ENCODE measurements at regions not wholly inside any gene's neighbourhood (a gene's known extent, or its start where the extent isn't known, plus 50 kb on each side); places are given as distances from the start of the nearest gene placed in this dataset.
A peak's percentile ranks its signal among the peaks of the same experiment; 100 is the strongest.

DNA sequence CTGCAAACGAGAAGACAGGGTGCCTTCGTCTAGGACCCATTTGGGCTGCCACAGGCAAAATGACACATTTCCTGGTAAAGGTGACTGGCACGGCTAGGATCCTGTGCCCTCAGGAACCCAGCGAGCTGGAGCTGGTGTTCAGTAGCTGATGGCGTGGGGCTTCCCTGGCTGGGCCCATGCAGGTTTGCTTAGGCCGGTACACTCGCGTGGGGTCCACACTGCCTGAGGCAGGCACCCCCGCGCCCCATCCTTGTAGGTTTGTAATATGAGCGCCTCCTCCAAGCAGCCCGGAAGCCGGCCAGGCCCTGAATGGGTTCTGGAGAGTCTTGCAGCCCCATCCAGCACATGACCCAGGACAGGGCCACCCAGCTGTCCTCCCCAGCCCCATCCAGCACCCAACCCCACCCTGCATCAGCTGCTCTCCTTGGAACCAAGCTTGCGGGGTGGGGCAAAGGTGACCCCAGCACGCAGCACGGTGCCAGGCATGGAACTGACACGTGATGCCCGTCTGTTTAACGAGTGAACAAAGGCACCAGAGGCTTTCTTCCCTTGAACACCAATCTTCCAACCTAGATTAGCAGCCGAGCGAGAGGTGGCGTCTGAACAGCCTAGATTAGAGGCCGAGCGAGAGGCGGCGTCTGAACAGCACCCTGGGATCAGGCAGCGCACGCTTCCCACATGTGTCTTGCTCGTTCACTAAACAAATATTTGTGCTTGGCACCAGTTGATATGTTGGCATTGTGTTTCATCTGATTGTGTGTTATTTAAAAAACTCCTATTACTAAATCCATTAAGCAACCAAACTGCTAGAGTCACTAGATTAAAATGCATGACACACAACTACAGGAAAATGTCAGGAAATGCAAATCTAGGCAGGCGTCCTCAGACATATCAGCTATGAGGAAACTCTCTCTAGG lies 112.1 kb downstream of the DLL1 start:
- DNase-seq (ENCODE audit: low spot score) = no peak

DNA sequence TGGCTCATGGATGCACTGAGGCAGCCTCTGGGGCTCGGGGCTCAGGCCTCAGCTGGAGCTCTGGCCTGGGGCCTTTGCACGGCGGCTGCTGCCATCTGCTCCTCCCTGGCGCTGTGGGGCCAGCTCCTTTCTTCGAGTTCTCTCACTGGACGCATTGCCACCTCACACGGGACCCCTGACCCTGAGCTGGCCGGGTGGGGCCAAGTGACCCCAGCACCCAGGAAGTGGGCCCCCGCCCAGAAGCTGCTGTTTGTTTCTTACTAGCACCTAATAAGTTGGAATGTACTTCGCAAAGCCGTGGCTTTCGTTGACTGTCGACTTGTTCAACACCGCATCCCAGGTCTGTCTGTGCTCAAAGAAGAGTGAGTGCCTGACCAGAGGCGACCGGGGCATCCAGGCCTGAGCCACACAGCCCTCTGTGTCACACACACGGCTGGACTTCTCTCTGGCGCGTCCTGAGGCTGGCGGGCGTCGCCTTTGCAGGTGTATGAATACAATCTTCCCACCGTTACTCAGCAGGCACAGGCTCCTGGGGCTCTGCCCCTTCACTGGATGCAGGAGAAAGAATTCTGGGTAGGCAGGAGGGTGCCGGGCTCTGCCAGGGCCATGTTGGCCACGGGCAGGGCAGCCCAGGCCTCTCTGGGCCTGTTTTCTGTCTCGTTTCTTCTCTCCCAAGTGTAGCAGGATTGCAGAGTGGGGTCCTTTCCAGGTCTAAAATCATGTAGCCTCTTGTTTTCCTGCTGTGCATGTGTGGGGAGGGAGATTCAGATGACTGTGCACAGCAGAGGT lies 112.9 kb downstream of the DLL1 start:
- no peak for DNase-seq (ENCODE audit: low spot score)

DNA sequence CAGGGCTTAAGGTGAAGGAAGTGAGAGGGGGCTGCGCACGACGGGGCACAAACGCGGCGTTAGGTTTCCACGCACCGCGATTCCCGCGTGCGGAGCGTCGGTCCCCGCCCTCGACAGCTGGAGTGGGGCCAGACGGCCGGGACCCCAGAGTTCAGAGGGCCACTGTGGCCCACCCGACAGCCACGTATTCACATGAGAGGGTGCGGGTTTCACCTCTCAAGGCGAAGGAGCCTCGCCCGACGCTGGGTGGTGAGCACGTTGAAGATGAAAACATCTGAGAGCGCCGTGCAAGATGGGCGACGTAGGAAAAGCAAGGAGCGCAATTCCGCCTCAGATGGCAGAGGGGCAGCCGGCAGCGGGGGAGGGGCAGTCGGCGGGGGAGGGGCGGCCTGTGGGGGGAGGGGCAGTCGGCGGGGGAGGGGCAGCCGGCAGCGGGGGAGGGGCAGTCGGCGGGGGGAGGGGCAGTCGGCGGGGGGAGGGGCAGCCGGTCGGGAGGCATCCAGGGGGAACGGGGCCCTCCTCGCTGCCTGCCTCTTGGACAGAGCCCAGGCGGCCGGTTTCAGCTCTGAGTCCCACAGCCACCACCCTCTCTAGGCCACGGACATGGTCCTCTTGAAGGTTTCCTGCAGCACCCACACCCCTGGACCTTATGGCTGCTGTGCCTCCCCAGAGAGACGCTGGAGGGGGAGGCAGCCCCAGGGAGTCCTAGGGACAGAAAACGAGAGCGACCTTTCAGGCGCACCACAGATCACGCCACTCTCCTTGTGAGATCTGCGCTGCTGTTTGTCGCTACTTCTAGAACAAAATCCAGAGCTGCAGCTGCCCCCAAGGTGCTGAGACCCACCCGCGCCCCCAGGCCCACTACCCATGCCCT lies 113.7 kb downstream of the DLL1 start:
- peak; percentile 56 for DNase-seq (ENCODE audit: low spot score)

DNA sequence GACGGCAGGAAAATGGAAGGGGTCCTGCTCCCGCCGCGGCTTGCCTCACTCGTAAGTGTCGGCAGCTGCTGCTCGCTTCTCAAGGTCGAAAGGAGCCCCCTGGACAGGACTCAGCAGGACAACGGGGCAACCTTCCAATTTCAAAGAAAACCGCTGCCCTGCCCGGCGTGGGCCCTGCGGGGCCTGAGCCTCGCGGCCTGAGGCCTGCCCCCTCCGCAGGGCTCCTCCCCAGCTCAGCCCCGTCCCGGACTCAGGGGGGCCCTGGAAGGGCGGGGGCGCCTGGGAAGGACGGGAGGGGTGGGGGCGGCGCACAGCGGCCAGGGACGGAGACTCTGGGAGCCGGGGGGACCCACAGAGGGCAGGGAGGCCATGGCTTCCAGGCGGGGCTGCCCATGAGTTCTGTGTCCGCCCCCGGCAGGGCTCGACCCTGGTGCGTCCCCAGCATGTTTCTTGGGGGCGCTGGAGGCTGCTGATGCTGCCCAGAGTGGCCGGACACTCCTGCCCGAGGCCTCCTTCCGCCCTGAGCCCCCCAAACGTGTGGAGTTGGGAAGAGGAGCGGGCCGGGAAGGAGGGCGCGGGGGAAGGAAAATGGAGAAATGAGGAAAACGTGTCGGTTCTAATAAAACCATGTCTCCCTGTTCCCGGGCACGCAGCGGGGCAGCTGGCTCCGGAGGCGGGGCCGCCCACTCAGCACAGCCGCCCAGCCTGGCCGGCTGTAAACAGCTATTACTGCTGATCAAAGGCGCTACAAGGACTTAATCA lies 114.6 kb downstream of the DLL1 start:
- no peak for DNase-seq (ENCODE audit: low spot score)

DNA sequence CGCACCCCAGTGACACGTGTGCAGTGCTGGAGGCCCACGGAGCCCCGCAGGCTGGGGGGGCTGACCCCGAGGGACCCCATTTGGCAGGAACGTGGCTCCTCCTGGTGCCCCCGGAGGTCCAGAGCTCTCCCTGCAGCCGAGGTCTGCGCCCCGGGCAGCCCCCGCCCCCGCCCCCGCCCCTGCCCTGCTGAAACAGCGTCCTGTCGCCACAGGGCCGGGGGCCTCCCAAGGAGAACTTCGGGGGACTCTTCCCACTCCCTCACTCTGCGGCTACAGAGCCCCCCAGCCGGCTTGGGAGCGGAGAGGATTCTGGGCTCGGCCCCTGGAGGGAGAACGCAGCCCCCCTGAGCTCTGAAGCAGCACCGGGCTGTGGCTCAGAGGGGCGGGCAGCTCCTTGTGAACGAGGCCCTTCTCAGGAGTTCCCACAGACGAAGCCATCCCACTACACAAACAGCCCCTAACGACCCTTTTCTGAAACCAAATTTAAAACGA lies 115.2 kb downstream of the DLL1 start:
- DNase-seq (ENCODE audit: low spot score) = no peak

DNA sequence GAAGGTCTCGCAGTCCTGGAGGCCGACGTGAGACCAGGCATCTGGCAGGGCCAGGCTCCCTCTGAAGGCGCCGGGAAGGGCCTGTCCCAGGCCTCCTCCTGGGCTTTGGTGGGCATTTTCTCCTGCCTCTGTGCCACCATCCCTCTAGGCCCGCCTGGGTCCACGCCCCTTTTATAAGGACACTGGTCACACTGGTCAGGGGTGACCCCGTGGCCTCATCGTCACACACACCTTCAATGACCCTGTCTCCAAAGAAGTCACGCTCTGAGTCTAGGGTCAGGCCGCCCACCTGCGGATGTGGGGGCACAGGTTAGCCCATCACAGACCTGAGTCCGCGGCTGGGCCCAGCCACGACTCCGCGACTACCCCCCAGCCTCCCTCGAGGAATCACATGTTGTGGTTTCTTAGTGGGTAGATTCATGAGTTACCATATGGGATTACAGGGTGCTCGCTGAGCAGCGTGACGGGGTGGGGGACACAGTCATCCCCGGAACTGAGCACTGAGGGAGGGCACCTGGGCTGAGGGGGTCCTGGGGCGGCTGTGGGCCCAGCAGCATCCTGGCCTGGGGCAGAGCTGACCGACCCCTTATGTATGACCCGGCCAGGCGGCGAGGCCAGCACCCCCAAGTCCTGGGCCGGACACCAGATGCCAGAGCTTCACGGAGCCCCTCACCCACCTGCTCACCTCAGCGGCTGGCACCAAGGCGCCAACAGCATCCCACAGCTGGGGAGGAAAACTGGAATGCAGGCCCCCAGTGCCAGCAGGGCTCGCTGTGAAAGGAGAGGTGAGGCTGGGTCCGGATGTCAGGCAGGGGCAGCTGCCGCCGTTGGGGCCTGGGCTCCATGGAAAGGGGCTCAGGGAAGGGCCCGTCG lies 115.9 kb downstream of the DLL1 start:
- no peak for DNase-seq (ENCODE audit: low spot score)

DNA sequence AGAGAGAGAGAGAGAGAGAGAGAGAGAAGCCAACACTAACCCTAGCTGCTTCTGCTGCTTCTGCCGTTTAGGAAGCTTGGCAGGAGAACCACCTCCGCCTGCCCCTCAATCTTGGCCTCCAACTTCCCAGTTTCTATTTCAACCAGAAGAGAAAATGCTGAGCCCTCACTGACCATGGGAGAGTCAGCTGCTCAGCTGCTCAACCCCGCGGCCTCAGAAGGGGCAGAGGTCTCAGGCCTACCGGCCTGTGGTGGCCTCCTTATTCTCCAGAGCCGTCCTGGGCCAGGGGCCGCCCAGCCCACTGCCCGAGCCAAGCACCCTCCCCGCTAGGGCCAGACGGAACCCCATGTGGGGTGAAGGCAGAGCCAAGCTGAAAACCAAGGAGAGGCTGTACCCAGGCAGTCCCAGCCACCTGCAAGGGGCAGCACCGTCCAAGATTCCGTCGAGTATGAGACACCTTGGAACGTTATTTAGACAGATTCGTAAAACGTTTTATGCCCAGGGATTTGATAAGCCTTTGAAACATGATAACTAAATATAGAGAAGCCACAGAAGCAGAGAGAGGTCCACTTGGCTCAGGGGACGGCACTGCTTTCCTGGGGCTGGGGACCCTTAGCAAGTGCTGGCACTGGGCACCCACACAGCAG lies 116.6 kb downstream of the DLL1 start:
- DNase-seq (ENCODE audit: low spot score) = no peak

DNA sequence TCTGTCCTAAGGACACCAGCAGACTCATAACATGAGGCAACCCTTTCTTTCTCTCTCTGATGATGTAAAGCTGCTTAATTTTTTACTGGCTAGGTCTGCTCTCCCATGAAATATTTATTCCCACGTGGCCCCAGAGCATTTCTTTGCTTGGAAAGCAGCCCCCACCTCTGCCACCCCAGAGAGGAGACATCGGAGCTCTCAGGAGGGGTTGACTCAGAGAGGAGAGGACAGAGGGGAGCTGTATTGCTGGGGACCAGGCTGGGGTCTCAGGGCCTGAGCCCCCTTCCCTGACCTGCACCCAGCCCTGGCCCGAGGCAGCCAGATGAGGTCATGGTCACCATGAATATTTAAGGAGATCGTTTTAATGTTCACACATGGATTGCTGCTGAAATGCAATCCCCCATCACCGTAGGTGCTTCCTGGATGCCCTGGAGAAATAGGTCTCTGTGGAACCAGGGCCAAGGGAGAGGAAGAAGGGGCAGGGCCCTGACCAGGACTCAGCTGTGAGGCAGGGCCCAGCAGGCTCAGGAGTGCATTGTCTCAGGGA lies 117.5 kb downstream of the DLL1 start:
- no peak for DNase-seq (ENCODE audit: low spot score)

DNA sequence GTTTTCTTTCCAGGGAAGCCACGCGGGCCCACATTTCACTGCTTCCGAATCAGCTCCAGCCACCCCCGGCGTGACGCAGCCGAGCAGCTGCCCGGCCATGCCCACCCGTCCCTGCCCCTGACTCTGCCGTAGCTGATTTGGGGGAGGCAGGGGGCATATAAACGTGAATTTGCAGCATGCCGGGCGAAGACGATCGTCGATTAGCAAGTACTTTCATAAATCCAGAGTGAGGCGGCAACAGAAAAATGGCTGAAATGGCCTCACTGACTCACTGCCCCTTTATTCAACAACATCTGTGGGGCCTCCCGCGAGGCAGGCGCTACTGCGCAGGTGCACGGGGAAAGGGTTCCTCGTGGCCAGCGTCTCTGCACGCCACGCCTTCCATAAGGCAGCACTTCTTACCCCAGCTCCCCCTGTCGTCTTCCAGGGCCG lies 118.0 kb downstream of the DLL1 start:
- DNase-seq (ENCODE audit: low spot score) = no peak

DNA sequence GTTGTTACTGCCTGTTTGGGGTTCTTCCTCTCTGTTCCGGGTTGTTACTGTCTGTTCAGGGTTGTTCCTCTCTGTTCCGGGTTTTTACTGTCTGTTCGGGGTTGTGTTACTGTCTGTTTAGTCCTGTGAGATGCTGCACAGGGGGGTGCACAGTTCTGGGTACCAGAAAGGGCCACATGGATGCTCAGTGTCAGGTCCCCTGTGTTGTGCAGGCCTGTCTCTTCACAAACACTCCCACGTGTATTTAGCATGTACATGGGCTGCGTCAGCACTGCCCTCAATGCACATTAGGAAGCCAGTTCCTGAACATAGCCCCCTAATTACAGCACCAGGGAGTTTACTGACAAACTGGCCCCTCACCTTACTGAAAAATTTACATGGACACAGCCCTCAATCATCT lies 118.5 kb downstream of the DLL1 start:
- no peak for DNase-seq (ENCODE audit: low spot score)

DNA sequence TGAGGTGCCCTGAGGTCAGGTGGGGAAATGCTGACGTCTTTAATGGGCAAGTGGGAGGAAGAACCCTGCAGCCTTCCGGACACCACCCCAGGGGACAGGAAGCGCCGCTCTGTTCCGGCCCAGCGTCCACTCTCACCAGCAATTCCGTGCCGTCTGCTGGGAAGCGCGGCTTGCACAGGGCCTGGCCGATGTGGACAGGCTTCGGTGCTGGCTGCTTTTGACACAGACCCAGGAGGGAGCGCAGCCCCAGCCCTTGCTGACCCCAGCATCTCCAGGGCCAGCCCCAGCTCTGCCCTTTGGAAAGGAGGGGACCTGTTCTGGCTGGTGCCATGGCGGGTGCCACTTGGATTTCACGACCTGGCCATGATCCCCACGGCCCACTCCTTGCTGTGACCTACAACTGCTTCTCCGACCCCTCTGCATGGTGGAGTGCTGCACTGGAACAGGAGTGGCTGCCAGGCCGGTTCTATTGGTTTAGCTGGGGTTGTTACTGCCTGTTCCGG lies 123.2 kb downstream of the DLL1 start:
- DNase-seq (ENCODE audit: low spot score) = no peak

DNA sequence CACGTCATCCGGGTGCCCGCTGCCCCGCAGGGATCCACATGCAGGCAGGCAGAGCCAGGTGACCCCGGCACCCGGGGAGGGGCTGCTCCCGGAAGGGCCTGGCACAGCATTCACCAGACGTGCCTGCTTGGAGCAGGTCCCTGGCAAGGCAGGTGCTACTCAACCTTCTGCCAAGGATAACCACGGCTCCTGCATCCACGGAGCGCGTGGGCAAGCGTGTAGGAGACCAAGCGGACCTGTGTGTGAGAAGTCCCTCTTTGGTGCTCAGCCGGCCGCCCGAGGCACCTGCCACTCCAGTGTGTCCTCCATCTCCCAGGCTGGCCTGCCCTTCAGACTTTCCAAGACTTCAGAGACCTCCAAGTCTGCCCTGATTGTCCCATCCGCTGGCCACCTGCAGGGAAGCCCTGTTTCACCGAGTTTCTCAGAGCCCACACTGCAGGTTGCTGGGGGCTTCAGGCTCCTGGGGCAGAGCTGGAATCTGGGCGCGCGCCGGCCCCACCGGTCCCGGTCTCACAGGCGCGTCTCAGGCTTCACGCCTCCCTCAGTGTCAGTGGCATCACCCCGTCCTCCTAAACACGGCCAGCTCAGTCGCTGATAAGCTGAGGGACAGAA lies 124.3 kb downstream of the DLL1 start:
- DNase-seq (ENCODE audit: low spot score) = no peak

DNA sequence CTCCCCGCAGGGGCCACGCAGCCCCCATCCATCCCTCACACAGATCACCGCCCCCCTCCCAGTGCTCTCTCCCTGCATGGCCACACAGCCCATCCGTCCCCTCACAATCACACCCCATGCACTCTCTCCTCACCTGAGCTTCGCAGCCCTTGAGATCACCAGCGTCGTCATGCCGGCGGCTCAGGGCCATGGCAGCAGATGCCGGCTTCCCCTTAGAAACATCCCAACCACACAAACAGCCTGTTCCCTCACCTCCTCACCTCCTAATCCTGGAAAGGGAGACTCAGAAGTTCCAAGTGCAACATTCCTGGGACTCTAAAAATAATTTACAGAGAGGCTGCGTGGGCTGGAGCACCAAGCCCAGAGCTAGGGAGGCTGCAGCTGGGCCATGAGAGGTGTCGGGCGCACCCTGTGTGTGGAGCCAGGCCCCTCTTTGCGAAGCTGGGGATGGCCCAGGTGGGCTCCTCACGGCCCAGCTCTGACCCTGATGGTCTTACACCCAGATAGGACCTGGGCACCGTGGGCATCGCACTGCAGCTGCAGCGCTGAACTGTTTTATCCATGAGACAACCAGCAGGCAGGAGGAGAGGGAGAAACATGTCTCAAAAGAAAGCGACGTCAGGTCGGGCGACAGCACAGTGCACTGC lies 125.3 kb downstream of the DLL1 start:
- DNase-seq (ENCODE audit: low spot score) = no peak

DNA sequence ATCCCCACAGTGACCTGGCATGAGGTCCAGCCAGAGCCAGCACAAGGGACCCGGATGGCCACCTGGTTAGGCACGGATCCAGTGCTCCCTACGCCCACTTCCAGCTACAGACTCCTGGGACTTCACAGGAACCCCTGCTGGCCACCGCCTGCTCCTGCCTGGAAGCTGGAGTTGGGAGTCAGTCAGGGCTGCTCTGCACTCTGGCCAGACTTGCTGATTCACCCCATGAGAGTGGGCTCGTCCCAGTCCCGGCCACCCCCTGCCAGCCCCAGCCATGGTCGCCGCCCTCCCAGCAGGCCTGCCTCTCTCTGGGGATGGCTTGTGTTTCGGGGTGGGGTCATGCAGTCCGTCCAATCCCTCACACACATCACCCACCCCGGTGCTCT lies 125.8 kb downstream of the DLL1 start:
- peak; percentile 56 for DNase-seq (ENCODE audit: low spot score)

DNA sequence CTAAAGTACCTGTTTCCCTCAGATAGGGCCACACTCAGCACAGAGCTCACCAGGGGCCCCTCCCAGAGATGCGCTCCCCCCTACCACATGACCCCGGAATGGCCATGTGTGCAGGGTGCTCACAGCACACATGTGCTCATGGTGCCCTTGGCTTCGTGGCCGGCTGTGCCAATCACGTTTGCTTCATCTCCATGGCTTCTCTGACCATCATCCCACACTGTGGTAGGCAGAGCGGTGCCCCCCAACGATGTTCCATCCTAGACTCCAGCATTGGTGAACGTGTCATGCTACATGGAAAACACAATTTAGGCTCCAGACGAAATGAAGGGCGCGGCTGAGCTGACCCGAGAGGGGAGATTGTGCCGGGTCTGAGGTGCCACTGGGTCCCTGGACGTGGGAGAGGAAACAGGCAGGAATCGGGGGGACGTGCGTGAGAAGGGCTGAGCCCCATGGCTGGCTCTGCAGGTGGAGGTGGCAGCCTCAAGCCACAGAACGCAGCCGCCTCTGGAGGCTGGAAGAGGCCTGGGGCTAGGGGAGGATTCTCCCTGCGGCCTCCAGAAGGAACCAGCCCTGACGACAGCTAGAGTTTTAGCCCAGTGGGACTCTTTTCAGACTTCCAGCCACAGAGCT lies 126.5 kb downstream of the DLL1 start:
- no peak for DNase-seq (ENCODE audit: low spot score)

DNA sequence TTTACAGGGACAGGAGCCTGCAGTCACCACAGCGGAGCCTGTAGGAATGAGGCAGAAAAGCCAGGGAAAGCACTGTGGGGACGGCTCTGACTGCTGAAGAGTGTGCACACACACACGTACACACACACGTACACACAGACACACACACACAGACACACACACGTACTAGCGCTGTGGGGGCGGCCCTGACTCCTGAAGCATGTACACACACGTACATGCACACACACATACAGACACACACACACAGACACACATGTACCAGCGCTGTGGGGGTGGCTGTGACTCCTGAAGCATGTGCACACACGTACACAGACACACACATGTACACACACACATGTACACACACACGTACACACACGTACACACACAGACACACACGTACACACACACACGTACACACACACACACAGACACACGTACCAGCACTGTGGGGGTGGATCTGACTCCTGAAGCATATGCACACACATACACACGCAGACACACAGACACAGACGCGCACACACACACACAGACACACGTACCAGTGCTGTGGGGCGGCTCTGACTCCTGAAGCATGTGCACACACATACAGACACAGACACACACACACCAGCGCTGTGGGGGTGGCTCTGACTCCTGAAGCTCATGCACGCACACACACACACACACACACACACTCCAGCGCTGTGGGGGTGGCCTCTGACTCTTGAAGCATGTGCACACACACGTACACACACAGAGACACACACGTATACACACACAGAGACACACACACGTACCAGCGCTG lies 127.3 kb downstream of the DLL1 start:
- DNase-seq (ENCODE audit: low spot score) = no peak

All from SK-N-DZ (cell line).